Kidney epithelial cell (primary cell): ENCODE measurements at regions not wholly inside any gene's neighbourhood (a gene's known extent, or its start where the extent isn't known, plus 50 kb on each side); places are given as distances from the start of the nearest gene placed in this dataset.

Experiments used
- DNase-seq: peaks from one replicate; pipeline ENCODE4 v3.0.0-alpha.2; 2010; ENCODE audit warnings: low read depth
- H3K27me3 ChIP-seq: 2 replicates; pipeline ENCODE4 v1.6.0; 2011; ENCODE audit warnings: low read length; ENCODE audit not compliant: control insufficient read depth, insufficient read depth
- H3K36me3 ChIP-seq: 2 replicates; pipeline ENCODE4 v1.5.1; 2011; ENCODE audit warnings: low read length; ENCODE audit not compliant: control insufficient read depth, insufficient read depth
- H3K4me3 ChIP-seq: 2 replicates; pipeline ENCODE4 v1.5.1; 2011; ENCODE audit warnings: low read depth, mild to moderate bottlenecking, control low read depth, low read length
- TF ChIP-seq, protein P1 (sequence below): IDR thresholded peaks from 2 replicates; pipeline ENCODE4 v1.5.1; 2011; ENCODE audit warnings: mild to moderate bottlenecking, moderate library complexity, low read length, control low read depth, inconsistent platforms; ENCODE audit not compliant: insufficient read depth, poor library complexity, severe bottlenecking

DNA sequence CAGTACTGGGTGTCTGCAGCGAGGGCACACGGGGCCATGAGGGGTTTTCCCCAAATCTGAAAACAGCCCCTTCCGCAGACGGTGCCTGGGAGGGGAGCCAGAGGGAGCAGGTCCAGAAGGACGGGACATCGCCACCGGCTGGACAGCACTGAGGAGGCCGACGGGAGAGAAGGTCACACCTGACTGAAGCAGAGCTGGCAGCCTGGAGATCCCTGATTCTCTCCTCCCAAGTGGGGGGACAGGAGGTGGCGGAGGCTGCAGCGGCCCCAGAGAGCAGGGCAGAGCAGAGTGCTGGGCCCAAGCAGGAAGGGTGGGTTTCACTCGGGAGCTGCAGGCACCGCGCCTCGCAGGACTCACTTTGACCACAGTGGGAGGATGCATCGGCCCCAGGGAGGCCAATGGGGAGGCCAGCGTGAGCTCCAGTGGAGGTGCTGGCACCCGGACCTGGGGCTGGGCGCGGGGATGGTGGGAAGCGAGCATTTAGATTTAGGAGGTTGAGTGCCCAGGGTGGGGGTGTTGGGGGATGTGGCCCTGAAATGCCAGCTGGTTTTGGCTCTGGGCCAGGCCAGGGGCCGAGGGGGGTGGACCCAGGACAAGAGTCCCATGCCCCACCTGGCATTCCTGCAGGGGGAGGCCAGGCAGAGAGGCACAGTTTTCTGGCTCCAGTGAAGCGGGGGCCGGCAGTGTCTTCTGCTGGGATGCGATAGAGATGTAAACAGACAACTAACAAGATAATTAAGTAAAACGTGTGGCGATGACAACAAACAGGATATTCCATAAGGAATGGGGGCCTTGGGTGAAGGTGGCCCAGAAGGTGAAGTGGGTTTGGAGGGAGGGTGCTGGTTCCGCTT is 92.3 kb upstream of the FGF3 start:
- Histone ChIP-seq H3K27me3 (peaks cover 28% of the 10 kb centered on the region), H3K36me3 (no peaks in the 10 kb centered on the region), H3K4me3 (no peak overlapping the region)
- TF ChIP-seq, protein P1, sequence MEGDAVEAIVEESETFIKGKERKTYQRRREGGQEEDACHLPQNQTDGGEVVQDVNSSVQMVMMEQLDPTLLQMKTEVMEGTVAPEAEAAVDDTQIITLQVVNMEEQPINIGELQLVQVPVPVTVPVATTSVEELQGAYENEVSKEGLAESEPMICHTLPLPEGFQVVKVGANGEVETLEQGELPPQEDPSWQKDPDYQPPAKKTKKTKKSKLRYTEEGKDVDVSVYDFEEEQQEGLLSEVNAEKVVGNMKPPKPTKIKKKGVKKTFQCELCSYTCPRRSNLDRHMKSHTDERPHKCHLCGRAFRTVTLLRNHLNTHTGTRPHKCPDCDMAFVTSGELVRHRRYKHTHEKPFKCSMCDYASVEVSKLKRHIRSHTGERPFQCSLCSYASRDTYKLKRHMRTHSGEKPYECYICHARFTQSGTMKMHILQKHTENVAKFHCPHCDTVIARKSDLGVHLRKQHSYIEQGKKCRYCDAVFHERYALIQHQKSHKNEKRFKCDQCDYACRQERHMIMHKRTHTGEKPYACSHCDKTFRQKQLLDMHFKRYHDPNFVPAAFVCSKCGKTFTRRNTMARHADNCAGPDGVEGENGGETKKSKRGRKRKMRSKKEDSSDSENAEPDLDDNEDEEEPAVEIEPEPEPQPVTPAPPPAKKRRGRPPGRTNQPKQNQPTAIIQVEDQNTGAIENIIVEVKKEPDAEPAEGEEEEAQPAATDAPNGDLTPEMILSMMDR: no peak
- DNase-seq: no peak

DNA sequence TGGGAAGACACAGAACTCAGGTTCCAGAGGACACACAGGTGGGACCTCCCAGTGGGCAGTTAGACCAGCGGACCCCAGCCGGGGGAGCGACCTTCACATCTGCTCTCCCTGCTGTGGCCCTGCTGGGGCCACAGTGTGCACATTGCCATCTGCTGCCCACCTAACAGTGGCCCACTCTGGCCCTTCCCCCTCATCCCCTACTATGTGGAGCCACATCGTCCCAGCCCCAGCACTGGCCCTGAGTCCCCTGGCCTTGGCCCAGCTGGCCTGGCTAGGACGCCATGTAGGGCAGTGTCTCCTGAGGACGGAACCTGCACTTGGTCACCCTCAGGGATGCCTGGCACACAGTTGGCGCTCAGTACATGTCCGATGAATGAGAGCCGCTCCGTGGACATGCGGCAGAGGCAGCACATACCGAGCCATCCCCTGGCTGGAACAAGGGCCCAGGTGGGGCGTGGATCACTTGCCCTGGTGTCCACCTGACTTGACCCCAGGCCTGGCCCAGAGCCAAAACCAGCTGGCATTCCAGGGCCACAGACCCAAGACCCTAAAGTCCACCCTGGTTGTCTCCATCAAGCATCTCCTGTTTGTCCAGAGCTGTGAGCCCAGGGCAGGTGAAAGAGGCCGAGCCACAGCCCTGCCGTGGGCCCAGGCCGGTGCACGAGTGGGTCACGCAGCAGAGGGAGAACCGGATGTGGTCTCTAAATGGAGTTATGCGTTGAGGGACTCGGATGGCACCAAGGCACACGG is 93.1 kb upstream of the FGF3 start:
- no peak for DNase-seq
- TF ChIP-seq, protein P1: no peak
- Histone ChIP-seq H3K27me3 (peaks cover 32% of the 10 kb centered on the region), H3K36me3 (no peaks in the 10 kb centered on the region), H3K4me3 (no peak overlapping the region)

DNA sequence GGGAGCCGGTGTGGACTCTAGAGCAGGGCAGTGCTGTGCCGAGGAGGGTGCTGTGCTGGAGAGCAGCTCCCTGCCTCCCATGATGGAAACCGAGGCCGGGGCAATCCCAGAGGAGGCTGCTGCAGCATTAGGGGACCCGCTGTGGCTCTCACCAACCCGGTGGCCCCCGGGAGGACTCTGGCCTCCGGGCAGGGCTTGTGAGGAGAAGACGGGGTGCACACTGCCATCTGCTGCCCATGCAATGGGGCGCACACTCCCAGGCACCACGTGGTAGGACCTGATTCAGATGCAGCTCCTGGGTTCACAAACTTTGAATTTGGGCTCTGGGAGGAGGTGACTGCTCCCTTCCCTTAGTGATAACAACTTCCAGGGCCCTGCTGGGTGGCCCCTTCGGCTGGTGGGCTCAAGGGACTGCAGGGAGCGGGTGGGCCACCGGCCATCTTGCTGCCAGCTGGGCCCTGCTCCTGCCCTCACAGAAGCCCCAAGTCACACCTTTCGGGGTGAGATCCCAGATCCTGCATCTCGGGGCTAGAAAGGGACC is 93.8 kb upstream of the FGF3 start:
- DNase-seq: no peak
- Histone ChIP-seq H3K4me3 (no peak overlapping the region), H3K27me3 (peaks cover 29% of the 10 kb centered on the region), H3K36me3 (no peaks in the 10 kb centered on the region)
- TF ChIP-seq, protein P1: peak; percentile 36

DNA sequence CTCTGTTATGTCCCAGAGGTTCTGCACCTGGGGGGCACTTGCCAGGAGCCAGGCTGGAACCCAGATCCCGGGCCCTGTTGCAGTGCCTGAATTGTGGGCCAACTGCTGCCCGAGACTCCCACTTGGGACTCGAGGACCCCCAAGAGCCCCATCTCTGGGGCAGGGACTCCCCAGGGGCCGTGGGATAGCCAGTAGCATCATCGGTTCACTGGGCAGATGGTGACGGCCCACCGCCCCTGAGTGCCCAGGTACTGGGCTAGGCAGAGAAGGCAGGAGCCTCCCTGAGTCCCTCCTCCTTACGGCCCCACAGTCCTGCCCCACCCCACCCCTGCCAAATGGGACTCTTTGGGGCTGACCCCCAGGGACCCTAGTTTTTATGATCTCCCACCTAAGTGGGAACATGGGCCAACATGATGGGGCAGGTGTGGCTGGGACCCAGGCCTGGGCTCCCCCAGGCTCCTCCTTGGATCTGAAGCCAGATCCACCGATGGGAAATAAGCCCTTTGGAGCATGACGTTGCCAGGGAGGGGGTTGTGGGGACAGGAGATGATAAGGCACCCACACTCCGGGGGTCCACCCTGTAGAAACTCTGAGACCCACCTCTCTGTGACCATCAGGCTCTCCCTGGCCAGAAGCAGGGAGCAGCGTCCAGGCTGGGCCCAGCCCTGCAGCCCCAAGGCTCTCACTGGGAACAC is 94.5 kb upstream of the FGF3 start:
- no peak overlapping the region for H3K4me3 ChIP-seq
- H3K36me3 ChIP-seq: no peaks in the 10 kb centered on the region
- TF ChIP-seq, protein P1: no peak
- H3K27me3 ChIP-seq: peaks cover 34% of the 10 kb centered on the region
- DNase-seq: no peak

DNA sequence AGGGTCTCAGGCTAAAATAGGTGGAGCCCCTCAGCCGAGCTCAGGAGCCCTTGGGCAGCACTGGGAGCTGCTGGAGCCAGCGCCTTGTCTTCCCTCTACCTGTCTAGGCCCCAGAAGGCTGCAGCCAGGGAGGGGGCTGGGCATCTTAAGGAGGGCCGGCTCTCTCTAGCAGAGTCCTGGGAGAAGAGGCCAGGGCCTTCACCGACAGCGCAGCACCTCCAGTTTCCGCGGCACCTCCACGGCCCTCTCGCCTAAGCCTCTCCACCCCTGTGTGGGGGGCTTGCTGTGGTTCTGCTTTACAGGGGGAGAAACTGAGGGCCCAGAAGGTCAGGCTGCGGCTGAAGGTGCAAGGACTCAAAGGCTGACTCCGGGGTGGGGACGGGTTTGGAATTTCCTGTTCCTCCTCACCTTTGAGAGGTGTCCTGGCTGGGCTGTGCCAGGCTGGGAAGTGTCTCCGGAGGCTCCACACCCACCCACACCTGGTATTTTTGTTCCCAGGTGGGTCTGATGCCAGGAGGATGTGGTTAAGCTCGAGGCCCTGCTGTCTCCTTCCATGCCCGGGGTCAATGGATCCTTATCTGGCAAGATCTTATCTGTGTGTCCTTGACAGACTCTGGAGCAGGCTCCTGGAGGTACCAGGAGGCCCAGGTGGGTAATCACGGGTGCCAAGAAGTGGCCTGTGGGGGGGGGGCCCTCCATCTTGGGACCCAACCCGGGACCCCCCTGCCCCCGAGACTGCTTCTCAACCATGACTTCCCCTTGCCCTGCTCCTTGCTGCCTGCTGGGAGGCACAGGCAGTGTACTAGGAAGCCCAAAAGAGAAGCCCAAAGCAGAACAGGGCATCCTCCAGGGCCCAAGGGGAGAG is 95.3 kb upstream of the FGF3 start:
- H3K36me3 ChIP-seq: no peaks in the 10 kb centered on the region
- DNase-seq: no peak
- no peak overlapping the region for H3K4me3 ChIP-seq
- H3K27me3 ChIP-seq: peaks cover 38% of the 10 kb centered on the region
- TF ChIP-seq, protein P1: no peak
